Activated CD8-positive, alpha-beta T cell treated with anti-CD3 and anti-CD28 coated beads for 36 hours (primary cell): ENCODE measurements at regions not wholly inside any gene's neighbourhood (a gene's known extent, or its start where the extent isn't known, plus 50 kb on each side); places are given as distances from the start of the nearest gene placed in this dataset.

Source experiments
- ATAC-seq: fragments of 200-7000 bp; cut with Tn5 transposase; one replicate; pipeline ENCODE4 v1.10.0; 2021; ENCODE audit warnings: mild to moderate bottlenecking, moderate library complexity
- CTCF ChIA-PET: fragments of 350-600 bp; sonication (Branson Sonifier 250); formaldehyde crosslinking; loops from one replicate; lab custom pipeline; 2021; ENCODE audit warnings: antibody characterized with exemption; lab: Charles Lee
- POLR2A ChIA-PET: fragments of 350-600 bp; sonication (Branson Sonifier 250); formaldehyde crosslinking; loops from one replicate; lab custom pipeline; 2021; ENCODE audit warnings: antibody characterized with exemption; lab: Charles Lee
- DNase-seq: peaks from one replicate; pipeline ENCODE4 v3.0.0-alpha.2; 2020
- H3K27ac Mint-ChIP-seq: one replicate; pipeline ENCODE4 v1.8.0; 2021; ENCODE audit warnings: mild to moderate bottlenecking, mixed read lengths
- H3K27me3 Mint-ChIP-seq: one replicate; pipeline ENCODE4 v1.8.0; 2021; ENCODE audit warnings: mixed read lengths
- H3K36me3 Mint-ChIP-seq: one replicate; pipeline ENCODE4 v1.8.0; 2021; ENCODE audit warnings: low read depth, mixed read lengths
- H3K4me1 Mint-ChIP-seq: one replicate; pipeline ENCODE4 v1.8.0; 2021; ENCODE audit warnings: low read depth, mixed read lengths
- H3K4me3 Mint-ChIP-seq: one replicate; pipeline ENCODE4 v1.8.0; 2021; ENCODE audit warnings: mild to moderate bottlenecking, moderate library complexity, mixed read lengths
- H3K9me3 Mint-ChIP-seq: one replicate; pipeline ENCODE4 v1.8.0; 2021; ENCODE audit warnings: mixed read lengths
- CTCF ChIP-seq: fragments of 200-600 bp; IDR thresholded peaks from one replicate; pipeline ENCODE4 v1.8.0; 2022; ENCODE audit warnings: antibody characterized with exemption, mild to moderate bottlenecking
- intact Hi-C: fragments of 100-400 bp; cut with micrococcal nuclease; formaldehyde crosslinking; loops from one replicate; pipeline ENCODE4 v1.10.0; 2022

- H3K36me3 Mint-ChIP-seq, result no peaks in the 10 kb centered on the region
- peaks cover 8% of the 10 kb centered on the region for H3K27me3 Mint-ChIP-seq
- no peaks in the 10 kb centered on the region for H3K4me1 Mint-ChIP-seq
- no peak overlapping the region for H3K27ac Mint-ChIP-seq
- ChIA-PET CTCF (interaction anchor here (0.9 to 1.3 kb wide), 2 partner anchors 14 to 73 kb away, joined by 3 read pairs; no protein-coding TSS in a partner anchor), POLR2A (no interaction called here)
- DNase-seq (no peak), ATAC-seq (no peak)
- intact Hi-C loops, result no loop called here
- H3K4me3 Mint-ChIP-seq, result no peak overlapping the region
- H3K9me3 Mint-ChIP-seq, result no peaks in the 10 kb centered on the region
- TF ChIP-seq CTCF, result no peak
Measured at GRCh38 chr5:36492984-36493654, 113.3 kb upstream of the SLC1A3 start.

GRCh38 chr5:36494028-36494427 lies 112.4 kb upstream of the SLC1A3 start:
- POLR2A ChIA-PET, result no interaction called here

GRCh38 chr5:36494841-36495601 lies 111.4 kb upstream of the SLC1A3 start:
- ChIA-PET POLR2A (no interaction called here), CTCF (interaction anchor here (1.0 to 1.4 kb wide), 2 partner anchors 10 to 13 kb away, joined by 3 read pairs; no protein-coding TSS in a partner anchor)
- TF ChIP-seq CTCF, result no peak
- Mint-ChIP-seq H3K36me3 (no peaks in the 10 kb centered on the region), H3K27me3 (peaks cover 8% of the 10 kb centered on the region), H3K27ac (no peak overlapping the region), H3K4me1 (no peaks in the 10 kb centered on the region), H3K4me3 (no peak overlapping the region), H3K9me3 (no peaks in the 10 kb centered on the region)
- intact Hi-C loops, result no loop called here
- ATAC-seq, result no peak
- DNase-seq, result no peak

More at GRCh38 chr5:36494028-36494427, 112.4 kb upstream of the SLC1A3 start:
- DNase-seq (no peak), ATAC-seq (no peak)
- no peak overlapping the region for H3K27ac Mint-ChIP-seq
- CTCF ChIA-PET, result interaction anchor here (1.4 kb wide), 1 partner anchor 14 kb away, joined by 3 read pairs; no protein-coding TSS in a partner anchor
- TF ChIP-seq CTCF, result no peak
- intact Hi-C loops, result no loop called here
- H3K27me3 Mint-ChIP-seq, result peaks cover 8% of the 10 kb centered on the region
- H3K36me3 Mint-ChIP-seq, result no peaks in the 10 kb centered on the region
- H3K4me1 Mint-ChIP-seq, result no peaks in the 10 kb centered on the region
- H3K4me3 Mint-ChIP-seq, result no peak overlapping the region
- H3K9me3 Mint-ChIP-seq, result no peaks in the 10 kb centered on the region

- H3K4me3 Mint-ChIP-seq, result no peak overlapping the region
- ChIA-PET POLR2A (no interaction called here), CTCF (interaction anchor here (1.0 to 1.3 kb wide), 2 partner anchors 10 to 11 kb away, joined by 3 to 4 read pairs; no protein-coding TSS in a partner anchor)
- no peak overlapping the region for H3K27ac Mint-ChIP-seq
- intact Hi-C loops, result no loop called here
- no peaks in the 10 kb centered on the region for H3K36me3 Mint-ChIP-seq
- ATAC-seq (no peak), DNase-seq (no peak)
- H3K27me3 Mint-ChIP-seq, result peaks cover 8% of the 10 kb centered on the region
- H3K4me1 Mint-ChIP-seq, result no peaks in the 10 kb centered on the region
- TF ChIP-seq CTCF, result no peak
- H3K9me3 Mint-ChIP-seq, result no peaks in the 10 kb centered on the region
Measured at GRCh38 chr5:36495611-36496010, 110.8 kb upstream of the SLC1A3 start.

GRCh38 chr5:36496471-36496870 lies 109.9 kb upstream of the SLC1A3 start:
- Mint-ChIP-seq H3K4me3 (no peak overlapping the region), H3K4me1 (no peaks in the 10 kb centered on the region), H3K36me3 (no peaks in the 10 kb centered on the region), H3K27me3 (peaks cover 8% of the 10 kb centered on the region), H3K9me3 (no peaks in the 10 kb centered on the region), H3K27ac (no peak overlapping the region)
- TF ChIP-seq CTCF, result no peak
- intact Hi-C loops, result no loop called here
- DNase-seq, result no peak
- ChIA-PET POLR2A (no interaction called here), CTCF (interaction anchor here (1.3 kb wide), 1 partner anchor 10 kb away, joined by 4 read pairs; no protein-coding TSS in a partner anchor)
- no peak for ATAC-seq
